ENCODE measurements at regions not wholly inside any gene's neighbourhood (a gene's known extent, or its start where the extent isn't known, plus 50 kb on each side); places are given as distances from the start of the nearest gene placed in this dataset.
A peak's percentile ranks its signal among the peaks of the same experiment; 100 is the strongest.

DNA sequence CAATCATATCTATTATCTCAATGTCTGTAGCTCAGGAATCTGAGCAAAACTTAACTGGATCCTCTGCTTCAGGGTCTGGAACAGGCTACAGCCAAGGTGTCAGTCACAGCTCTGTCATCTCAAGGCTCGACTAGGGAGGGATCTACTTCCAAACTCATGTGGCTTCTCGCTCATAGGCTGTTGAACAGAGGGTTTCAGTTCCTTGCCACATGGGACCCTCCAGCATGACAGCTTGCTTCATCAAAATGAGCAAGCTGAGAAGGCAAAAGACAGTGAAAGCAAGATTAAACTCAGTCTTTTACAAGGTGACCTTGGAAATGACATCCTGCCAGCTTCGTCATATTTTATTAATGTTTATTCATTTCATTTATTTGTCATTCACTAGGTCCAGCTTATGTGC, 111.7 kb downstream of the GADD45G start:
- no peaks in the 10 kb centered on the region for H3K36me3 ChIP-seq (replicated peaks; ENCODE audit: control insufficient read depth, insufficient read depth, low read length)
- H3K27me3 ChIP-seq (ENCODE audit: control insufficient read depth, insufficient read depth, low read length): no peaks in the 10 kb centered on the region
- no peak for DNase-seq
- no peak overlapping the region for H3K4me3 ChIP-seq (ENCODE audit: insufficient read depth, low read depth, low read length)

DNA sequence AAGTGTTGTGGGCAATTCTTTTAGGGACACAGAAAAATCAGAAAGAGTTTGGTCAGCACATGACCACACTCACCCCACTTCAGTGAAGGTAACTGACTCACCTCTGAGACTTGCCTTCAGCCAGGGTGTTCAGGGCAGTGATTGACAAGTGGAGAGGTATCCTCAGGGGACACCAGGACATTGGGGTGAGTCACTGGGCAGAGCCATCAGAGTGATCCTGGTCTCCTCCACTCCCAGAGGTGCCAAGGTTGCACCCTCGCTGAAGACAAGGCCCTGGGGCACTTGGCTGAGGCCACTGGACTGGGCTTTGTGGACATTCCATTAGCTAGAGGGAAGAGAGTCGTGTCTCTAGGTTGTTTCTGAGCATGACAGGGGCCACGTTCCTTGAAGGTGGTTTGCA, 113.4 kb downstream of the GADD45G start:
- Histone ChIP-seq H3K27me3 (ENCODE audit: control insufficient read depth, insufficient read depth, low read length) (no peaks in the 10 kb centered on the region), H3K36me3 (replicated peaks; ENCODE audit: control insufficient read depth, insufficient read depth, low read length) (no peaks in the 10 kb centered on the region), H3K4me3 (ENCODE audit: insufficient read depth, low read depth, low read length) (no peak overlapping the region)
- no peak for DNase-seq

- no peak for DNase-seq
- Histone ChIP-seq H3K4me3 (ENCODE audit: insufficient read depth, low read depth, low read length) (no peak overlapping the region), H3K36me3 (replicated peaks; ENCODE audit: control insufficient read depth, insufficient read depth, low read length) (no peaks in the 10 kb centered on the region), H3K27me3 (ENCODE audit: control insufficient read depth, insufficient read depth, low read length) (no peaks in the 10 kb centered on the region)
These were observed 113.8 kb downstream of the GADD45G start for GRCh38 chr9:89718651-89719050.

DNA sequence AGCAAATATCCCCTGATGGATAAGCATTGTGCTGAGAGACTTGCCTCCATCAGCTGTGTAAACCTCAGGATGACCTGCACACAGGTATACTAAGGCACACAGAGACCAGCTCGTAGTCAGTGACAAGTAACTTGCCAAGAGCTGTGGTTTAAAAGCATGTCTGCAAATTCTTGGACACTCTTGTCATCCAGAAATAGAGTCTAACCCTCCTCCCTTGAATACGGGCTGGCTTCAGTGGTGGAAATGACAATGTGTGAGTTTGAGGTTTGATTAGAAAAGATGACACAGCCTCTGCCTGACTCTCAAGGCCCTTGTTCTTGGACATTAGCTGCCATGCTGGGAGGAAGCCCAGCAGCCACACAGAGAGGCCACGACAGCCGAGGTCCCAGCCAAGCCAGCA, 114.4 kb downstream of the GADD45G start:
- DNase-seq: no peak
- Histone ChIP-seq H3K4me3 (ENCODE audit: insufficient read depth, low read depth, low read length) (no peak overlapping the region), H3K36me3 (replicated peaks; ENCODE audit: control insufficient read depth, insufficient read depth, low read length) (no peaks in the 10 kb centered on the region), H3K27me3 (ENCODE audit: control insufficient read depth, insufficient read depth, low read length) (no peaks in the 10 kb centered on the region)

DNA sequence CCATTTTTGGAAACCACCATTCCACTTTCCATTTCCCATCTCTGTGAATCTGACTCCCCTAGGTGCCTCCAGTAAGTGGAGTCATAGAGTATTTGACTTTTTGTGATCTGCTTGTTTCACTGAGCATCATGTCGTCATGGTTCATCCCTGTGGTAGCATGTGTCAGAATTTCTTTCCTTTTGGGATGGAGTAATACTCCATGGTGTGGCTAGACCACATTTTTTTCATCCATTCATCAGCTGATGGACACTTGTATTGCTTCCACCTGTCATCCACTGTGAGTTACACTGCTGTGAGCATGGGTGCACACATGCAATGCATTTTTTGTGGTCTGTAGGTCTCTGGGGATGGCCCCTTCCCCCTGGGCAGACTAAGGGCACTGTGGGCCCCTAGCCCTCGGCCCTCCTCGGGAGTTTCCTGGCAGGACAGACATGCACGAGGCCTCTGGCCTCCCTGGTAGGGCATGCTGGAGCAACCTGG, 115.9 kb downstream of the GADD45G start:
- no peaks in the 10 kb centered on the region for H3K36me3 ChIP-seq (replicated peaks; ENCODE audit: control insufficient read depth, insufficient read depth, low read length)
- H3K27me3 ChIP-seq (ENCODE audit: control insufficient read depth, insufficient read depth, low read length): no peaks in the 10 kb centered on the region
- H3K4me3 ChIP-seq (ENCODE audit: insufficient read depth, low read depth, low read length): no peak overlapping the region
- no peak for DNase-seq

DNA sequence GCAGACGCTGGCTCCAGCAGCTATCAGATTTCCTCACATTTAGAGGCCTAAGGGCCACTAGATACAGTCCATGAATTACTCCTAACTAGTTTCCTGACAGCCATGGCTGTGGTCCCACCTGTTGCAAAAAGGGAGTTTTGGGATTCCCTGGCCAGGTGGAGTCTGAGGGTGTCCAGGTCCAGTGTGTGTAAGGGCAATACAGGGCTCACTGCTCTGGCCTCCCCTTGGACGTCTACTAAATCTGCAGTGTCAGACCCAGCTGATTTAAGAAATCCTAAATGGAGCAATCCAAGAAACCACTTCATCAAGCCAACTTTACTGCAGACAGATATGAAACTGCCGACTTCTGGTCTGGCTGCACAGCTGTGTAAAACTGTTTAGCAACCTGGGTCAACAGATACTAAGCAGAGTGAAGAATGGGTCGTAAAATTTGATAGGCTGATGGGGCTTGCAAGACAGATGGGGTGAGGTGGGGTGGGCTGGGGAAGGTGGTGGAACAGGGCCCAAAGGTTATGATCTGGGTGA, 116.4 kb downstream of the GADD45G start:
- H3K36me3 ChIP-seq (replicated peaks; ENCODE audit: control insufficient read depth, insufficient read depth, low read length): no peaks in the 10 kb centered on the region
- no peak overlapping the region for H3K4me3 ChIP-seq (ENCODE audit: insufficient read depth, low read depth, low read length)
- H3K27me3 ChIP-seq (ENCODE audit: control insufficient read depth, insufficient read depth, low read length): no peaks in the 10 kb centered on the region
- no peak for DNase-seq

DNA sequence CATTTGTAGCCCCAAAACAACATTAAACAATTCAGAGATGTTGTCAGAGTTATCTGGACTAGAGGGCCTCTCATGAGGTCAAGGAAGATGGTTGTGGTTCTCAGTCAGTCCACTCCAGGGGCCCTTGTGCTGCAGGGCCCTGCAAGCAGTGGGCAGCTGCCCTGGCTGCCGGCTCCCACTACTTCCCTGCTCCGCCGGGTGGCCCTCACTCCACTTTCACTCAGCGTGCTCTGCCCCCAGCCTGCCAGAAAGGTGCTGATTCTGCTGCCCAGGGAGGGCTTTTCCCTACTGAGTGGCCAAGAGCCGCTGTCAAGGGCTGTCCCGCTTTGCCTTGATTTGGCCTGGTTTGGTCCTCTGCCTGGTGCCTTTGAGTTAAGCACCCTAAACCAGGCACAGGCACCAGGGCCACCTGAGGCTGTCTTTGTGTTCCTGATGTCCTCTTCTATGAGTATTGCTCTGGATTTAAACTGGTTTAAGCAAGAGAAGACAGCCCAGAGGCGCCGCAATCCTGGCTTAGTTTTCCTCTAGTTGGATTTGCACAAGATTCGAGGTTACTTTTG, 117.2 kb downstream of the GADD45G start:
- Histone ChIP-seq H3K36me3 (replicated peaks; ENCODE audit: control insufficient read depth, insufficient read depth, low read length) (no peaks in the 10 kb centered on the region), H3K27me3 (ENCODE audit: control insufficient read depth, insufficient read depth, low read length) (no peaks in the 10 kb centered on the region), H3K4me3 (ENCODE audit: insufficient read depth, low read depth, low read length) (no peak overlapping the region)
- DNase-seq: no peak

GRCh38 chr9:89722712-89723111, 117.9 kb downstream of the GADD45G start:
- H3K27me3 ChIP-seq (ENCODE audit: control insufficient read depth, insufficient read depth, low read length): no peaks in the 10 kb centered on the region
- H3K4me3 ChIP-seq (ENCODE audit: insufficient read depth, low read depth, low read length): no peak overlapping the region
- H3K36me3 ChIP-seq (replicated peaks; ENCODE audit: control insufficient read depth, insufficient read depth, low read length): no peaks in the 10 kb centered on the region
- no peak for DNase-seq

GRCh38 chr9:89723469-89724100, 118.8 kb downstream of the GADD45G start:
- H3K27me3 ChIP-seq (ENCODE audit: control insufficient read depth, insufficient read depth, low read length): no peaks in the 10 kb centered on the region
- H3K4me3 ChIP-seq (ENCODE audit: insufficient read depth, low read depth, low read length): no peak overlapping the region
- H3K36me3 ChIP-seq (replicated peaks; ENCODE audit: control insufficient read depth, insufficient read depth, low read length): no peaks in the 10 kb centered on the region
- no peak for DNase-seq

GRCh38 chr9:89724659-89725058, 119.8 kb downstream of the GADD45G start:
- Histone ChIP-seq H3K27me3 (ENCODE audit: control insufficient read depth, insufficient read depth, low read length) (no peaks in the 10 kb centered on the region), H3K4me3 (ENCODE audit: insufficient read depth, low read depth, low read length) (no peak overlapping the region), H3K36me3 (replicated peaks; ENCODE audit: control insufficient read depth, insufficient read depth, low read length) (no peaks in the 10 kb centered on the region)
- DNase-seq: no peak

DNA sequence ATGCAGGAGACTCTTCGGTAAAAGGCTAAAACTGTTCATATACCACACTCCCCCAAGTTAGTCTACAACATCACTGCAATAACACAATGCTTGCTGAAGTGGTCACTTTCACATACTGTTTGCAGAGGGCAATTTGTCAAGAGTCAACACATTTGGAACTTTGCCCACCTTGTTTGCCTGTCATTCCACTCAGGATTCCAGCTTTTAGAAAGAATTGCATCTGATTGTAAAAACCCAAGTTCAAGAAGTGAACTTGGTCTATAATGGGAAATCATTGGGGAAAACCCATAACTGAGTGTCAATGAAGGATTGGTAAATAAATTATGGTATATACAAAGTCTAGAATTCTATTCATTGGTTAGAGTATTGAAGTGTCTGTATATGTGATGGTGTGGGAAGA, 120.5 kb downstream of the GADD45G start:
- no peak overlapping the region for H3K4me3 ChIP-seq (ENCODE audit: insufficient read depth, low read depth, low read length)
- no peak for DNase-seq

GRCh38 chr9:89729954-89730530, 125.2 kb downstream of the GADD45G start:
- Histone ChIP-seq H3K27me3 (ENCODE audit: control insufficient read depth, insufficient read depth, low read length) (no peaks in the 10 kb centered on the region), H3K36me3 (replicated peaks; ENCODE audit: control insufficient read depth, insufficient read depth, low read length) (no peaks in the 10 kb centered on the region), H3K4me3 (ENCODE audit: insufficient read depth, low read depth, low read length) (no peak overlapping the region)
- no peak for DNase-seq

More for the DNA sequence above, 120.5 kb downstream of the GADD45G start:
- H3K27me3 ChIP-seq (ENCODE audit: control insufficient read depth, insufficient read depth, low read length): no peaks in the 10 kb centered on the region
- no peaks in the 10 kb centered on the region for H3K36me3 ChIP-seq (replicated peaks; ENCODE audit: control insufficient read depth, insufficient read depth, low read length)

- no peak overlapping the region for H3K4me3 ChIP-seq (ENCODE audit: insufficient read depth, low read depth, low read length)
- no peaks in the 10 kb centered on the region for H3K27me3 ChIP-seq (ENCODE audit: control insufficient read depth, insufficient read depth, low read length)
- DNase-seq: peak; percentile 64
- H3K36me3 ChIP-seq (replicated peaks; ENCODE audit: control insufficient read depth, insufficient read depth, low read length): no peaks in the 10 kb centered on the region
These were observed 125.9 kb downstream of the GADD45G start for GRCh38 chr9:89730715-89731114.

GRCh38 chr9:89731262-89732182, 126.7 kb downstream of the GADD45G start:
- Histone ChIP-seq H3K36me3 (replicated peaks; ENCODE audit: control insufficient read depth, insufficient read depth, low read length) (no peaks in the 10 kb centered on the region), H3K4me3 (ENCODE audit: insufficient read depth, low read depth, low read length) (no peak overlapping the region)
- DNase-seq: no peak

More at GRCh38 chr9:89731262-89732182, 126.7 kb downstream of the GADD45G start:
- no peaks in the 10 kb centered on the region for H3K27me3 ChIP-seq (ENCODE audit: control insufficient read depth, insufficient read depth, low read length)
